GM21529 (cell line): ENCODE measurements at regions not wholly inside any gene's neighbourhood (a gene's known extent, or its start where the extent isn't known, plus 50 kb on each side); places are given as distances from the start of the nearest gene placed in this dataset.
"Not testable (repeated sequence)": the region's sequence is repeated elsewhere in the genome, so short reads cannot be mapped to it uniquely, and the experiment has no call there.

Experiments used
- ATAC-seq: cut with Tn5 transposase; IDR thresholded peaks from one replicate; pipeline ENCODE4 v1.9.1; 2021; ENCODE audit not compliant: unreplicated experiment

- ATAC-seq, result no peak
Measured at GRCh38 chr7:19378345-19378714, 233.1 kb upstream of the FERD3L start.

GRCh38 chr7:19377611-19378344 is 232.6 kb upstream of the FERD3L start:
- no peak for ATAC-seq

- no peak for ATAC-seq
Measured at GRCh38 chr7:19376538-19376937, 231.3 kb upstream of the FERD3L start.

- ATAC-seq, result no peak
Measured at GRCh38 chr7:19375976-19376375, 230.8 kb upstream of the FERD3L start.

- ATAC-seq, result no peak
Measured at GRCh38 chr7:19373334-19373733, 228.1 kb upstream of the FERD3L start.

- ATAC-seq, result no peak
Measured at GRCh38 chr7:19369806-19370205, 224.6 kb upstream of the FERD3L start.

- ATAC-seq, result no peak
Measured at GRCh38 chr7:19369182-19369581, 224.0 kb upstream of the FERD3L start.

- ATAC-seq, result no peak
Measured at GRCh38 chr7:19368491-19368925, 223.3 kb upstream of the FERD3L start.

- no peak for ATAC-seq
Measured at GRCh38 chr7:19364950-19365349, 219.7 kb upstream of the FERD3L start.

- ATAC-seq, result no peak
Measured at GRCh38 chr7:19362099-19362498, 216.9 kb upstream of the FERD3L start.

- ATAC-seq, result no peak
Measured at GRCh38 chr7:19353180-19353579, 208.0 kb upstream of the FERD3L start.

- ATAC-seq, result no peak
Measured at GRCh38 chr7:19352305-19352695, 207.1 kb upstream of the FERD3L start.

- ATAC-seq, result no peak
Measured at GRCh38 chr7:19351341-19352304, 206.4 kb upstream of the FERD3L start.

- no peak for ATAC-seq
Measured at GRCh38 chr7:19339512-19339911, 194.3 kb upstream of the FERD3L start.

- not testable (repeated sequence) for ATAC-seq
Measured at GRCh38 chr7:19338512-19338911, 193.3 kb upstream of the FERD3L start.

GRCh38 chr7:19336836-19337383 is 191.7 kb upstream of the FERD3L start:
- no peak for ATAC-seq

- no peak for ATAC-seq
Measured at GRCh38 chr7:19333706-19334105, 188.5 kb upstream of the FERD3L start.

GRCh38 chr7:19327018-19327417 is 181.8 kb upstream of the FERD3L start:
- ATAC-seq, result no peak

- no peak for ATAC-seq
Measured at GRCh38 chr7:19322002-19322401, 176.8 kb upstream of the FERD3L start.

GRCh38 chr7:19318287-19318686 is 173.1 kb upstream of the FERD3L start:
- ATAC-seq, result no peak

- ATAC-seq, result no peak
Measured at GRCh38 chr7:19317461-19317860, 172.2 kb upstream of the FERD3L start.

GRCh38 chr7:19312416-19312815 is 167.2 kb upstream of the FERD3L start:
- ATAC-seq, result no peak
